ENCODE measurements at regions not wholly inside any gene's neighbourhood (a gene's known extent, or its start where the extent isn't known, plus 50 kb on each side); places are given as distances from the start of the nearest gene placed in this dataset.
"Not testable (repeated sequence)": the region's sequence is repeated elsewhere in the genome, so short reads cannot be mapped to it uniquely, and the experiment has no call there.

DNA sequence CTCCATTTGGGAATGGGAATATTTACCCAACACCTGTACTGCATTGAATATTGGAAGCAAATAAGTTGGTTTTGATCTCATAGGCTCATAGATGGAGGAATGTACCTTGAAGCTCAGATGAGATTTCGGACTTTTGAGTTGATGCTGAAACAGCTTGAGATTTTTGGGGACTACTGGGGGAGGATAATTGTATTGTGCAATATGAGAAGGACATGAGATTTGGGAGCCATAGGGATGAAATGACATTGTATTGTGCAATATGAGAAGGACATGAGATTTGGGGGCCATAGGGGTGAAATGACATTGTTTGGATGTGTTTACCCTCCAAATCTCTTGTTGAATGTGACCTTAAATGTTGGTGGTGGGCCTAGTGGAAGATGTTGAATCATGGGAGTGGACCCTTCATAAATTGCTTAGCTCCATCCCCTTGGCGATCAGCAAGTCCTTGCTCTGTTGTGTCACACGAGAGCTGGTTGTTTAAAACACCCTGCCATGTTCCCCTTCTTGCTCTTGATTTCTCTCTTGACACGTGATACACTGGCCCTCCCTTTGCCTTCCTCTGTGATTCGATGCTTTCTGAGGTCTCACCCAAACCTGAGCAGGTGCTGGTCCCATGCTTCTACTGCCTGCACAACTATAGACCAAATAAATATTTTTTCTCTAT lies 4464.8 kb upstream of the OR11H1 start:
- not testable (repeated sequence) for H3K27me3 Mint-ChIP-seq (ENCODE audit: low read depth); H3K4me1 Mint-ChIP-seq (ENCODE audit: low read depth)
- peaks cover 83% of the 10 kb centered on the region for H3K9me3 Mint-ChIP-seq

DNA sequence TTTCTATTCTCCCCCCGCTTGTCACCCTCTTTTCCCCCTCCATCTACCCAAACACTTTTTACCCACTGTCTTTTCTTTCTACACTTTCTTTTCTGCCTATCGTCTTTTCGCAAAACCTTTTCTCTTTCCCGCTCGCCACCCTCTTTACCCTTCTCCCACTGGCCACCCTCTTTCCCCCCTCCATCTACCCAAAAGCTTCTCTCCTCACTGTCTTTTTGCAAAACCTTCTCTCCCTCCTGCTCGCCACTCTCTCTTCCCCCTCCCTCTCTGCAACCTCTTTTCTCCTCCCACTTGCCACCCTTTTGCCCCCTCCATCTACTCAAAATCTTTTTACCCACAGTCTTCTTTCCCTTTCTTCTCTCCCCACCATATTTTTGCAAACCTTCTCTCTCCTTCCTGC lies 4462.8 kb upstream of the OR11H1 start:
- Mint-ChIP-seq H3K9me3 (peaks cover 75% of the 10 kb centered on the region), H3K36me3 (ENCODE audit: low read depth) (peaks cover 16% of the 10 kb centered on the region)
- not testable (repeated sequence) for H3K4me1 Mint-ChIP-seq (ENCODE audit: low read depth); H3K27me3 Mint-ChIP-seq (ENCODE audit: low read depth); H3K4me3 Mint-ChIP-seq; H3K27ac Mint-ChIP-seq; DNase-seq (ENCODE audit: low spot score)

More for the DNA sequence above, 4464.8 kb upstream of the OR11H1 start:
- H3K4me3 Mint-ChIP-seq; DNase-seq (ENCODE audit: low spot score); H3K27ac Mint-ChIP-seq: not testable (repeated sequence)
- H3K36me3 Mint-ChIP-seq (ENCODE audit: low read depth), result peaks cover 18% of the 10 kb centered on the region

DNA sequence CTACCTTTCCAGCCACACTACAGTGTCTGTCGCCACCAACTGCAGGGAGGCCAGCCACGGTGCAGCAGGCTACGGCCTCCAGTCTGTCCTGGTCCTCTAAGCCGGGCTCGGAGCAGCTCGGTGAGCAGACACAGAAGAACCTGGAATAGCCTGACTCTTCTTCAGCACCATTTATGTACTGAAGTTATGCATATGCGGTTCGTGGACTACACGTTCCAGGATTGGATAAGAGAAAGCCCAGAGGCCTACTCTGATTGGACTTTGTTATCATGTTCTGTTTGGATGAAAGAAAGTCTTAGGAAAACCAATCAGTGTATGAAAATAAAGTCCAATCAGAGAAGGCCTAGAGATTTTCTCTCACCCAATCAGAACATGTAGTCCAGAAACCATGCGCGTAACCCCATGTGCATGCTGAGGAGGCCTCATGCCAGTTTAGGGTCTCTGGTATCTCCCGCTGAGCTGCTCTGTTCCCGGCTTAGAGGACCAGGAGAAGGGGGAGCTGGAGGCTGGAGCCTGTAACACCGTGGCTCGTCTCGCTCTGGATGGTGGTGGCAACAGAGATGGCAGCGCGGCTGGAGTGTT lies 4462.0 kb upstream of the OR11H1 start:
- not testable (repeated sequence) for H3K27me3 Mint-ChIP-seq (ENCODE audit: low read depth); H3K4me1 Mint-ChIP-seq (ENCODE audit: low read depth); DNase-seq (ENCODE audit: low spot score); H3K27ac Mint-ChIP-seq; H3K4me3 Mint-ChIP-seq
- H3K36me3 Mint-ChIP-seq (ENCODE audit: low read depth), result peaks cover 16% of the 10 kb centered on the region
- H3K9me3 Mint-ChIP-seq, result peaks cover 71% of the 10 kb centered on the region

DNA sequence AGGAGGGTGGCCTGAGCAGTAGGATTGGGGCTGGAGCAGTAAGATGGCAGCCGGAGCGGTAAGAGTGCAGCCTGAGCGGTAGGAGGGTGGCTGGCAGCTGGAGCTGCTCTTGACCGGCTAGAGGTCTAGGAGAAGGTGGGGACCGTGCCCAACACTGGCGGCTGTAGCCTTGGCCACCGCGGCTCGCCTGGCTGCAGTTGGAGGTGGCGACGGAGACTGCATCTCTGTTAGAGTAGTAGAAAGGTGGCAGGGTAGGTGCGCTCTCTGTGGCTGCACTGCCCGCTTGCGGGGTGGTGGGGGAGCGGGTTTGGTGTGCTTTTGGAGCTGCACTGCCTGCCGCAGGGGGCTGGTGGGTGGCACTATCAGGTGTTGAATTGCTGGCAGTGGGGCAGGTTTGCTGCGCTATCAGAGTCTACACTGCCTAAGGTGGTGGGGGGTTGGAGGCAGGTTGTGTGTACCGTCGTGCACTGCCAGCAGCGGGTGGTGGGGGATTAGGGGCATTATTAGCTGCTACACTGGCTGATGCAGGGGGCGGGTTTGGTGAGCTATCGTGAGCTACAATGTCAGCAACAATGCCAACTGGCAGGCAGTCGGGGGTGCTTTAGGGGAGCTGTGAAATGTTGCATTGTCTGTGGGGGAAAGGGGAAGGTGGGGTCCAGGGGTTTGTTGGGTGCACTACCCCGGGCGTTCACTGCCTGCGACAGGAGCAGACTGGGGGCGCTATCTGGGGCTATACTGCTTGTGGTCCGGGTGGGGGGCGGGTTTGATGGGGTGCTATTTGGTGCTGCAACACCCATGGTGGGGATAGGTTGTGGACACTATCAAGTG lies 4461.3 kb upstream of the OR11H1 start:
- no peak for DNase-seq (ENCODE audit: low spot score)
- Mint-ChIP-seq H3K4me1 (ENCODE audit: low read depth) (no peaks in the 10 kb centered on the region), H3K27ac (no peak overlapping the region), H3K4me3 (no peak overlapping the region), H3K36me3 (ENCODE audit: low read depth) (peaks cover 16% of the 10 kb centered on the region), H3K9me3 (peaks cover 66% of the 10 kb centered on the region), H3K27me3 (ENCODE audit: low read depth) (no peaks in the 10 kb centered on the region)

DNA sequence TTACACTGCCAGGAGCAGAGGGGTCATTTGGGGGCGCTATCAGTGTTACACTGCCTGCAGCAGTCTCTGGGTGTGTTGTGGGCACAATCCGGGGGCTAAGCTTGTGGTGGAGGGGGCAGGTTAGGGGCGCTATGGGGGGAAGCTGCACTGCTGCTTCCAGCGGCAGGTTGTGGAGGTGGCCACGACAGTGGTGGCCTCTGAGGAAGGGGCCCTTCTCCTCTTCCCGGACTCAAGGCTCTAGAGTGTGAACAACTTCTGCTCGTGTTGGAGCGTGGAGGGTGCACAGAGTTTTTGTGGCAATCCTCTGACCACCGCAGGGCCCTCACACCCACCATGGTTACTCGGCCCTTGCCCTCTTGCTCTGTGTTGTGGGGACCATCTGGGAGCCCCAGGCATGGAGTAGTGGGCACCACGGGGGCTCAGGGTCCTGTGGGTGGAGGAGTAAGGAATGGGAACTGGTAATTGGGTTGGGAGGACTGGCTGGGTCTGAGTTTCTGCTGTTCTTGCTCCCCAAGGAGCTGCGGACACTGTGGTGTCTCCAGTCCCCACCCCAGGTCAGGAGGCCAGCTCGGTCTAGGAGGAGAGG lies 4460.6 kb upstream of the OR11H1 start:
- not testable (repeated sequence) for DNase-seq (ENCODE audit: low spot score); H3K27ac Mint-ChIP-seq; H3K27me3 Mint-ChIP-seq (ENCODE audit: low read depth); H3K4me1 Mint-ChIP-seq (ENCODE audit: low read depth); H3K4me3 Mint-ChIP-seq
- peaks cover 16% of the 10 kb centered on the region for H3K36me3 Mint-ChIP-seq (ENCODE audit: low read depth)
- H3K9me3 Mint-ChIP-seq, result peaks cover 59% of the 10 kb centered on the region

DNA sequence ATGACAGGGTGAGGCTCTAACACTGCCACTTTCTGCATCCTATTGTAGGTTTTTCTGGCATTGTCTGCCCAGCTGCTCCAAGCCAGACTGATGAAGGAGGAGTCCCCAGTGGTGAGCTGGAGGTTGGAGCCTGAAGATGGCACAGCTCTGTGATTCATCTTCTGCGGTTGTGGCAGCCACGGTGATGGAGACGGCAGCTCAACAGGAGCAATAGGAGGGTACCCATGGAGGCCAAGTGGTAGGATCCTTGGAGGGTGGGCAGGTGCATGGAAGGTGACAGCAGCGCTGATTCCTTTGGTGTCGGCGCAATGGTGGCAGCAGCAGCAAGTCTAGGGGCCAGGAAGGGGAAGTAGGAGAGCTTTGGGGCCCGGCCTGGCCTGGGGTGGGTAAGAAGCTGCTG lies 4460.1 kb upstream of the OR11H1 start:
- peaks cover 55% of the 10 kb centered on the region for H3K9me3 Mint-ChIP-seq
- not testable (repeated sequence) for H3K4me3 Mint-ChIP-seq; H3K27ac Mint-ChIP-seq; DNase-seq (ENCODE audit: low spot score); H3K4me1 Mint-ChIP-seq (ENCODE audit: low read depth); H3K27me3 Mint-ChIP-seq (ENCODE audit: low read depth)
- H3K36me3 Mint-ChIP-seq (ENCODE audit: low read depth), result peaks cover 16% of the 10 kb centered on the region

DNA sequence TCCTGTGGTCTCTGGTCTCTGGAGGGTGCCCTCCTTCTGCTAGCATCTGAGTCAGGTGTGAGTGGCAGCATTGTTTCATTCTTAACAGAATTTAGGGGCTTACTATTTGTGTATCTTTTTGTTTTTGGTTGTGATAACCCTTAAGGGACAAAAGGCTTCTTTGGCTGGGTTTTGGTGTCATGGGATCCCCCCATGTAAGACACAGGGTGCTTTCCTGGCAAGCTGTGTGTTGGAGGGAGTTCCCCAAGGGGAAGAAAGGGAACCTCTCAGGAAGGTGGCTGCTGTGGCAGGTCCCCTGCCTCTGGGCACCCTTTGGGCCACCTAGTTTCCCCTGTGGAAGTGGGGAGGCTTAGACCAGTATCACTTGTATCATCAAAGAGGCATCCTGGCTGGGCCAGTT lies 4459.6 kb upstream of the OR11H1 start:
- Mint-ChIP-seq H3K36me3 (ENCODE audit: low read depth) (peaks cover 16% of the 10 kb centered on the region), H3K9me3 (peaks cover 50% of the 10 kb centered on the region)
- not testable (repeated sequence) for H3K4me1 Mint-ChIP-seq (ENCODE audit: low read depth); DNase-seq (ENCODE audit: low spot score); H3K27ac Mint-ChIP-seq; H3K27me3 Mint-ChIP-seq (ENCODE audit: low read depth); H3K4me3 Mint-ChIP-seq
